GM23338 (cell line): ENCODE measurements at regions not wholly inside any gene's neighbourhood (a gene's known extent, or its start where the extent isn't known, plus 50 kb on each side); places are given as distances from the start of the nearest gene placed in this dataset.
"Not testable (repeated sequence)": the region's sequence is repeated elsewhere in the genome, so short reads cannot be mapped to it uniquely, and the experiment has no call there.

Experiments used
- CREB1 ChIP-seq: fragments of 250-450 bp; sonication (Bioruptor Pico); IDR thresholded peaks from 2 replicates; pipeline ENCODE4 v1.5.0; 2020; ENCODE audit warnings: low read depth, mild to moderate bottlenecking, moderate library complexity
- CTCF ChIP-seq, 2 experiments: fragments of 200-600 bp in 1 of 2; sonication (generic) in 1 of 2; conservative IDR thresholded peaks; 2 replicates each; pipeline versions ENCODE4 v1.5.1 to v1.6.1; 2016 to 2017; ENCODE audit warnings: antibody characterized with exemption in 2 of 2, low read depth in 2 of 2, mild to moderate bottlenecking in 2 of 2, moderate library complexity in 1 of 2

- TF ChIP-seq CREB1 (CRISPR knock-in tag); CTCF (conservative IDR thresholded peaks at IDR 0.05; ENCODE audit: low read depth in 2 of 2): not testable (repeated sequence)
Measured at GRCh38 chr2:47697681-47698435, 85.1 kb upstream of the MSH6 start.
